ENCODE measurements at regions not wholly inside any gene's neighbourhood (a gene's known extent, or its start where the extent isn't known, plus 50 kb on each side); places are given as distances from the start of the nearest gene placed in this dataset.

GRCh38 chr5:155522540-155522939 is 509.0 kb downstream of the KIF4B start:
- H3K79me2 ChIP-seq (ENCODE audit: control insufficient read depth in 1 of 2, insufficient read depth in 2 of 2, low read length in 2 of 2), result no peaks in the 10 kb centered on the region
- H3K27me3 ChIP-seq (replicated peaks in 1 of 4; ENCODE audit: control insufficient read depth in 3 of 4, extremely low read depth in 1 of 4, insufficient read depth in 3 of 4, low read length in 3 of 4), result no peaks in the 10 kb centered on the region
- no peak overlapping the region for H3K4me3 ChIP-seq (ENCODE audit: extremely low read depth in 1 of 4, insufficient read depth in 2 of 4, low read depth in 3 of 4, low read length in 4 of 4)
- H3K4ac ChIP-seq (replicated peaks; ENCODE audit: insufficient read length, low read depth, low read length), result no peak overlapping the region
- no peak overlapping the region for H3K4me2 ChIP-seq (ENCODE audit: insufficient read depth in 1 of 2, low read depth in 2 of 2, low read length in 2 of 2)
- H2AFZ ChIP-seq (ENCODE audit: low read length), result no peak overlapping the region
- WGBS, 2 experiments (ENCODE audit: extremely low coverage in 1 of 2, insufficient coverage in 1 of 2, insufficient read length in 1 of 2, insufficient replicate concordance in 2 of 2, low coverage in 1 of 2, low lambda C conversion rate in 2 of 2, missing lambda C conversion rate in 1 of 2), result 100% methylated on average over 1 of the region's 1 CpG; no CpG with 5 or more reads in 1 of the 2 experiments
- no peak overlapping the region for H3K9ac ChIP-seq (replicated peaks in 1 of 4; ENCODE audit: extremely low read depth in 1 of 4, low read depth in 3 of 4, low read length in 3 of 4)
- DNase-seq (ENCODE audit: low read depth in 1 of 2, low spot score in 2 of 2) (no peak), FAIRE-seq (no peak)
- H3K27ac ChIP-seq (ENCODE audit: low read depth, low read length), result no peak overlapping the region
- no peaks in the 10 kb centered on the region for H3K79me1 ChIP-seq (ENCODE audit: low read depth, low read length)
- no peak overlapping the region for H2AK5ac ChIP-seq (ENCODE audit: low read depth, low read length)
- H3K36me3 ChIP-seq (ENCODE audit: control insufficient read depth in 2 of 4, insufficient read depth in 4 of 4, low read length in 3 of 4), result no peaks in the 10 kb centered on the region
- ChIA-PET CTCF (ENCODE audit: partially characterized antibody) (no interaction called here), POLR2A (ENCODE audit: partially characterized antibody) (no interaction called here)
- no peak overlapping the region for H2BK15ac ChIP-seq (ENCODE audit: low read length)
- H3K23ac ChIP-seq (ENCODE audit: insufficient read length), result no peak overlapping the region
- no peak overlapping the region for H4K8ac ChIP-seq (ENCODE audit: extremely low read depth, insufficient read depth, low read length)
- H2BK120ac ChIP-seq (replicated peaks; ENCODE audit: low read depth, low read length), result no peak overlapping the region
- no peak overlapping the region for H2BK5ac ChIP-seq (ENCODE audit: low read depth, low read length)
- H4K20me1 ChIP-seq (replicated peaks in 1 of 2; ENCODE audit: control insufficient read depth in 1 of 2, insufficient read depth in 2 of 2, low read length in 2 of 2), result no peaks in the 10 kb centered on the region
- no peak overlapping the region for H2BK20ac ChIP-seq (ENCODE audit: low read length)
- no peaks in the 10 kb centered on the region for H3K9me3 ChIP-seq (ENCODE audit: insufficient read depth in 2 of 2, low read depth in 1 of 2, low read length in 1 of 2)
- H2BK12ac ChIP-seq (ENCODE audit: low read depth, low read length), result no peak overlapping the region
- H3K18ac ChIP-seq (ENCODE audit: extremely low read depth, low read length), result no peak overlapping the region
- H3K23me2 ChIP-seq (ENCODE audit: low read depth, low read length), result peaks cover 2% of the 10 kb centered on the region; the same call in 1 of the 2 replicates
- no peaks in the 10 kb centered on the region for H3K4me1 ChIP-seq (replicated peaks in 1 of 4; ENCODE audit: control insufficient read depth in 3 of 4, insufficient read depth in 4 of 4, low read length in 3 of 4)
- H4K91ac ChIP-seq (replicated peaks; ENCODE audit: insufficient read length, low read length), result no peak overlapping the region
- no peak overlapping the region for H3K14ac ChIP-seq (ENCODE audit: insufficient read length)
- H4K5ac ChIP-seq (ENCODE audit: insufficient read length, low read depth, low read length), result no peak overlapping the region
- no peak overlapping the region for H3K56ac ChIP-seq (replicated peaks; ENCODE audit: insufficient read length, low read depth, low read length)
- no peak for TF ChIP-seq JUN (IDR thresholded peaks at IDR 0.05; ENCODE audit: low read depth, low read length)
- TF ChIP-seq CTCF (IDR thresholded peaks at IDR 0.05; ENCODE audit: control extremely low read depth in 1 of 3, insufficient read depth in 1 of 3, low read depth in 1 of 3, low read length in 3 of 3), result no peak
- no peak for TF ChIP-seq RNF2 (IDR thresholded peaks at IDR 0.05; ENCODE audit: borderline replicate concordance, low read depth, low read length, missing control alignments, poor library complexity, severe bottlenecking)
- TF ChIP-seq ATF3 (IDR thresholded peaks at IDR 0.05; ENCODE audit: insufficient read depth, low read depth, low read length), result no peak
- TF ChIP-seq BRCA1 (IDR thresholded peaks at IDR 0.05; ENCODE audit: low read depth, low read length), result no peak
- TF ChIP-seq ATF2 (IDR thresholded peaks at IDR 0.05; ENCODE audit: low read length), result no peak
- TF ChIP-seq KDM4A (IDR thresholded peaks at IDR 0.05; ENCODE audit: low read depth, low read length, severe bottlenecking), result no peak
- TF ChIP-seq CBX5 (IDR thresholded peaks at IDR 0.05; ENCODE audit: low read depth, low read length), result no peak

Data from H1 (cell line).